Transverse colon (tissue), 4 donors: ENCODE measurements at regions not wholly inside any gene's neighbourhood (a gene's known extent, or its start where the extent isn't known, plus 50 kb on each side); places are given as distances from the start of the nearest gene placed in this dataset.

Experiments
- DNase-seq: peaks from one replicate; pipeline ENCODE4 v3.0.0-alpha.2; 2019
- H3K27ac ChIP-seq, 4 donors: fragments of 200-600 bp; sonication (generic); 2 replicates each; pipeline ENCODE4 v1.5.1; 2016 to 2018; ENCODE audit warnings: inconsistent platforms in 4 of 4
- H3K27me3 ChIP-seq: fragments of 200-600 bp; sonication (generic); 2 replicates; pipeline ENCODE4 v1.5.1; 2017; ENCODE audit warnings: inconsistent platforms
- H3K36me3 ChIP-seq, 4 donors: fragments of 200-600 bp; sonication (generic); 2 replicates each; pipeline ENCODE4 v1.5.1; 2017 to 2019; ENCODE audit warnings: inconsistent platforms in 4 of 4
- H3K4me1 ChIP-seq, 4 donors: fragments of 200-600 bp; sonication (generic); 2 replicates each; pipeline ENCODE4 v1.5.1; 2017 to 2020; ENCODE audit warnings: inconsistent platforms in 4 of 4
- H3K4me3 ChIP-seq, 4 donors: fragments of 200-600 bp; sonication (generic); 1 replicate in 1 of 4; 2 replicates in 3 of 4; pipeline versions ENCODE4 v1.5.1 to v1.6.1; 2017 to 2019; ENCODE audit warnings: inconsistent platforms in 4 of 4
- H3K9me3 ChIP-seq, 2 donors: fragments of 200-600 bp; sonication (generic); 2 replicates each; pipeline ENCODE4 v1.5.1; 2017 to 2019; ENCODE audit warnings: inconsistent platforms in 2 of 2
- EP300 ChIP-seq: sonication (generic); formaldehyde crosslinking; IDR thresholded peaks from one replicate; pipeline ENCODE4 v1.6.1; 2017; ENCODE audit warnings: antibody characterized with exemption, low read depth
- POLR2A ChIP-seq: fragments of 450-650 bp; IDR thresholded peaks from one replicate; pipeline ENCODE4 v1.6.1; 2016; ENCODE audit warnings: antibody characterized with exemption, mild to moderate bottlenecking, moderate library complexity
- POLR2AphosphoS5 ChIP-seq, 3 donors: sonication (generic); formaldehyde crosslinking; IDR thresholded peaks; one replicate each; pipeline ENCODE4 v1.6.1; 2016; ENCODE audit warnings: antibody characterized with exemption in 3 of 3
- WGBS, 2 donors: methylation state at CpG; one replicate each; pipeline ENCODE4 v1.1.5; 2018; ENCODE audit warnings: low coverage in 1 of 2; 5-methylcytosine and 5-hydroxymethylcytosine counted together
- in situ Hi-C, 4 donors: fragments of 200-750 bp; cut with MboI; loops; one replicate each; pipeline versions ENCODE4 v1.15.0 to v1.15.1; 2017; ENCODE audit warnings: low sequenced_read_pairs in 3 of 4, low pct_ligation_motif_present in 1 of 4, low pct_unique_long_range_greater_than_20kb in 1 of 4
- intact Hi-C: fragments of 100-400 bp; cut with DNase I; formaldehyde crosslinking; loops from one replicate; pipeline ENCODE4 v1.15.1; 2023; ENCODE audit warnings: low total_unique reads
- TF ChIP-seq, protein P1 (sequence below), 5 experiments: fragments of 200-600 bp in 3 of 5; fragments of 450-650 bp in 2 of 5; sonication (generic) in 3 of 5; IDR thresholded peaks; 1 replicate in 2 of 5; 2 replicates in 3 of 5; pipeline ENCODE4 v1.5.1; 2016 to 2017; ENCODE audit warnings: antibody characterized with exemption in 5 of 5, inconsistent platforms in 3 of 5, mild to moderate bottlenecking in 2 of 5, moderate library complexity in 1 of 5

DNA sequence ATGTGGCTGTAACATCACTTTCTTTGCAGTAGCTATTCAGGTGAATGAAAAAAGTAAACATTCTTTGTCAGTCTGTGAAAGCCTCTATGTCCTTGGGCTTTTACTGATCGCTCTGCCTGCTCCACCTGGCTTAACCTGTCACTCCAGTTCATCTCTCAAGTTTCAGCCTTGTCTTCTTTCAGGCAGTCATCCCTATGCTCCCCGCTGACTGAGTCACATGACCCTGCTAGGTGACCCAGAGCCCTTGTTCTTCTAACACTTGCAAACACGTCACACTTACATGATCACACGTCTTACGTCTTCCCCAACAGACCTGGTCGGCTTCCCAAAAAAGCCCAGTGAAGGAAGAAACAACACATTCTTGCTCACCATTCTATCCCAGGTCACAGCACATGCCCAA is 499.3 kb upstream of the TENM4 start:
- Histone ChIP-seq H3K4me3 (no peak overlapping the region), H3K27ac (no peak overlapping the region), H3K9me3 (no peaks in the 10 kb centered on the region), H3K4me1 (no peaks in the 10 kb centered on the region), H3K36me3 (no peaks in the 10 kb centered on the region), H3K27me3 (no peaks in the 10 kb centered on the region)
- 65 to 73% methylated on average over 6 of the region's 6 CpGs for WGBS, 2 donors
- TF ChIP-seq POLR2A = no peak
- no peak for TF ChIP-seq POLR2AphosphoS5 (IDR thresholded peaks at IDR 0.05)
- TF ChIP-seq, protein P1, sequence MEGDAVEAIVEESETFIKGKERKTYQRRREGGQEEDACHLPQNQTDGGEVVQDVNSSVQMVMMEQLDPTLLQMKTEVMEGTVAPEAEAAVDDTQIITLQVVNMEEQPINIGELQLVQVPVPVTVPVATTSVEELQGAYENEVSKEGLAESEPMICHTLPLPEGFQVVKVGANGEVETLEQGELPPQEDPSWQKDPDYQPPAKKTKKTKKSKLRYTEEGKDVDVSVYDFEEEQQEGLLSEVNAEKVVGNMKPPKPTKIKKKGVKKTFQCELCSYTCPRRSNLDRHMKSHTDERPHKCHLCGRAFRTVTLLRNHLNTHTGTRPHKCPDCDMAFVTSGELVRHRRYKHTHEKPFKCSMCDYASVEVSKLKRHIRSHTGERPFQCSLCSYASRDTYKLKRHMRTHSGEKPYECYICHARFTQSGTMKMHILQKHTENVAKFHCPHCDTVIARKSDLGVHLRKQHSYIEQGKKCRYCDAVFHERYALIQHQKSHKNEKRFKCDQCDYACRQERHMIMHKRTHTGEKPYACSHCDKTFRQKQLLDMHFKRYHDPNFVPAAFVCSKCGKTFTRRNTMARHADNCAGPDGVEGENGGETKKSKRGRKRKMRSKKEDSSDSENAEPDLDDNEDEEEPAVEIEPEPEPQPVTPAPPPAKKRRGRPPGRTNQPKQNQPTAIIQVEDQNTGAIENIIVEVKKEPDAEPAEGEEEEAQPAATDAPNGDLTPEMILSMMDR (IDR thresholded peaks at IDR 0.05) = no peak
- no peak for TF ChIP-seq EP300
- in situ Hi-C loops (no loop called here), intact Hi-C loops (no loop called here)
- DNase-seq = no peak

DNA sequence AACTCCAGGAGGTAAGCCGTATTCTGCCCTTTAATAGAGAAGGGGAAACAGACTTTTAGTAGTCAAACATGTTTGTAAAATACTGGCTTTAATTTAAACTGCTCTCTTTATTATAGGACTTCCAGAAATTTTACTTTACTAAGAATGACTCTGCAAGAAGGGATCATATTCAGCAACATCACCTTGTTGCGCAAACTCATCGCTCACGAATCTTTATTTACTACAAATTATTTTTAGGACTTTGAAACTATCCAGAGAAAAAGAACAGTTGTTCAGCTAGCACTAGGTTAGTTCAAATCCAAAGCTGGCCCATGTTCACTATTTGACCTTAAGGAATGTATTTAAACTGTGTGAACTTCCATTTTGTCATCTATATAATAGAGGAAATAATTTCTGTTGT is 498.3 kb upstream of the TENM4 start:
- 82 to 89% methylated on average over 4 of the region's 4 CpGs for WGBS, 2 donors
- intact Hi-C loops = no loop called here

DNA sequence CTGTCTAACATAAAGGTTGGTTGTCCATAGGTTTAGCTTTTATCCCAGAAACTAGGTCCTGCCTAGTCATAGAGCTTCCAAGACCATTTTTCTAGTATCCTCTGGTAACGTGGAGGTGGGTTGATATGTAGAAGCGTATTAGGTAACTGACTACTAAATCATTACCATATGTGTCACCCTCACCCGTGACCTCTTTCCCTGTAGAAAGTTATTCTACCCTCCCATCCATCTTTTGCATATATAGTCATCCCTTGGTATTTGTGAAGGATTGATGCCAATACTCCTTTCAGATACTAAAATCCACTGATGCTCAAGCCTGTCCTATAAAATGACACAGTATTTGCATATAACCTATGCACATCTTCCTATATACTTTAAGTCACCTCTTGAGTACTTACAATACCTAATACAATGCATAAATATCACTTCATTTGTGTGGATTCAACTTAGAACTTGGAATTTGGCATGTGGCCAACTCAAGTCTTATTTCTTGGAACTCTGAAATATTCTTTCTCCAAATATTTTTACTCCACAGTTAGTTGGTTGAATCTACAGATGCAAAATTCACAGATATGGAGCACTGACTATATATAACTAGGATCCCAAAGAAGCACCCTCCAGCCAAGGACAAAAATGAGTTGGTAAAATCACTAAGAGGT is 497.0 kb upstream of the TENM4 start:
- in situ Hi-C loops (no loop called here), intact Hi-C loops (no loop called here)
- H3K4me1 ChIP-seq = no peaks in the 10 kb centered on the region
- no peak overlapping the region for H3K27ac ChIP-seq
- no peaks in the 10 kb centered on the region for H3K27me3 ChIP-seq
- H3K36me3 ChIP-seq = no peaks in the 10 kb centered on the region
- TF ChIP-seq, protein P1 (IDR thresholded peaks at IDR 0.05) = no peak
- no peak for TF ChIP-seq POLR2A
- TF ChIP-seq EP300 = no peak
- no peak for TF ChIP-seq POLR2AphosphoS5 (IDR thresholded peaks at IDR 0.05)
- no peak for DNase-seq
- no peak overlapping the region for H3K4me3 ChIP-seq
- H3K9me3 ChIP-seq = no peaks in the 10 kb centered on the region
- WGBS, 2 donors = 80% methylated on average over 1 to 3 of the region's 3 CpGs

More for the DNA sequence above, 498.3 kb upstream of the TENM4 start:
- H3K27me3 ChIP-seq = no peaks in the 10 kb centered on the region
- in situ Hi-C loops = no loop called here
- DNase-seq = no peak
- no peaks in the 10 kb centered on the region for H3K4me1 ChIP-seq
- no peak overlapping the region for H3K27ac ChIP-seq
- no peaks in the 10 kb centered on the region for H3K9me3 ChIP-seq
- no peak for TF ChIP-seq EP300
- TF ChIP-seq POLR2A = no peak
- TF ChIP-seq POLR2AphosphoS5 (IDR thresholded peaks at IDR 0.05) = no peak
- TF ChIP-seq, protein P1 (IDR thresholded peaks at IDR 0.05) = no peak
- no peak overlapping the region for H3K4me3 ChIP-seq
- no peaks in the 10 kb centered on the region for H3K36me3 ChIP-seq

DNA sequence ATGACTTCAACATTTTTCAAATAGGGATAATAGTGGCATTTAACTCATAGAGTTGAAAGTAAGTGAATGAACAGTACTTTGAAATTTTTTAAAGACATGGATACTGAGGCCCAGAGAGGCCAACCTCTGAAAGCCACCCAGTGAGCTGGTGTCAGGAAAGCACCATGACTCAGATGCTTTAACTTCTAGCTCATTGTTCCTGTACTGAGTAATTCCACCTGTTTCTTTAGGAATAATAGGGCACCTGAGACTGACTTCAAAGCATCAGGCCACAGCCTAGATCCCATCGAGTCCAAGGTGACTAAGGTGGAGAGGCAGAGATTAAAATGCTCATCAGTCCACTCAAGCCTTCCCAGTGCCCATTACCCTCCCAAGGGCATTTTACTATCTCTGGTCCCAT is 491.8 kb upstream of the TENM4 start:
- no peak for DNase-seq
- in situ Hi-C loops (no loop called here), intact Hi-C loops (no loop called here)
- no peak for TF ChIP-seq EP300
- H3K4me1 ChIP-seq = no peaks in the 10 kb centered on the region
- H3K4me3 ChIP-seq = no peak overlapping the region
- no peaks in the 10 kb centered on the region for H3K27me3 ChIP-seq
- H3K27ac ChIP-seq = no peak overlapping the region
- no peaks in the 10 kb centered on the region for H3K9me3 ChIP-seq
- WGBS, 2 donors = 50% methylated on average over 1 of the region's 1 CpG; no CpG with 5 or more reads in 1 of the 2 donors
- no peaks in the 10 kb centered on the region for H3K36me3 ChIP-seq

DNA sequence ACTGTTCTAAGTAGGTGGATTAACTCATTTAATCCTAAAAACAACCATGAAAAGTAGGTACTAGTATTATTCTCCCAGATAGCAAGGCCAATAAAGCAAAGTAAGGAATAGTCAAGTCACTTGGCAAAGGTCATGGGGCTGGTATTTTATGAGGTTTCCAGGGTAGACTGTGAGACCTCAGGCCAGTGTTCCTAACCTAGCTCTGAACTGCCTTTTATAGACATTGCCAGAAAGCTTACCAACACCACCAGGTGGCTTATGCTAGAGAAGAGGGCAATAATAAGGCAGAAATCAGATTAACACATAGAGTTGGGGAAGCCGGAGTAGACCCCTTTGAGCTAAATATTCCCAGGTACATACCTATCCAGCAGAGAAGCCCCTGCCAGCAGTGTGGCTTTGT is 490.9 kb upstream of the TENM4 start:
- intact Hi-C loops = no loop called here
- no peak for TF ChIP-seq EP300
- no peak for TF ChIP-seq POLR2A
- TF ChIP-seq, protein P1 (IDR thresholded peaks at IDR 0.05) = no peak
- no peak for TF ChIP-seq POLR2AphosphoS5 (IDR thresholded peaks at IDR 0.05)
- 89% methylated on average over 1 of the region's 1 CpG; no CpG with 5 or more reads in 1 of the 2 donors for WGBS, 2 donors
- Histone ChIP-seq H3K27ac (no peak overlapping the region), H3K4me3 (no peak overlapping the region), H3K4me1 (no peaks in the 10 kb centered on the region), H3K27me3 (no peaks in the 10 kb centered on the region), H3K36me3 (no peaks in the 10 kb centered on the region), H3K9me3 (no peaks in the 10 kb centered on the region)
- in situ Hi-C loops = no loop called here
- no peak for DNase-seq
